HepG2 (cell line): ENCODE measurements at regions not wholly inside any gene's neighbourhood (a gene's known extent, or its start where the extent isn't known, plus 50 kb on each side); places are given as distances from the start of the nearest gene placed in this dataset.

Experiments used
- KLF9 ChIP-seq: IDR thresholded peaks from 2 replicates; pipeline ENCODE4 v1.6.1; 2016; ENCODE audit warnings: low read depth
- PITX1 ChIP-seq: sonication (generic); formaldehyde crosslinking; IDR thresholded peaks from 2 replicates; pipeline ENCODE4 v1.5.1; 2020; ENCODE audit warnings: mild to moderate bottlenecking, missing genetic modification reagents
- TOE1 ChIP-seq: sonication (generic); formaldehyde crosslinking; IDR thresholded peaks from 2 replicates; pipeline ENCODE4 v1.4.0; 2020; ENCODE audit warnings: mild to moderate bottlenecking, missing genetic modification reagents
- ZNF121 ChIP-seq: sonication (generic); formaldehyde crosslinking; IDR thresholded peaks from 2 replicates; pipeline ENCODE4 v1.5.0; 2020; ENCODE audit warnings: mild to moderate bottlenecking, missing genetic modification reagents
- TF ChIP-seq, protein P1 (sequence below): sonication (generic); formaldehyde crosslinking; IDR thresholded peaks from 2 replicates; pipeline ENCODE4 v1.4.0; 2020; ENCODE audit warnings: missing genetic modification reagents, borderline replicate concordance

DNA sequence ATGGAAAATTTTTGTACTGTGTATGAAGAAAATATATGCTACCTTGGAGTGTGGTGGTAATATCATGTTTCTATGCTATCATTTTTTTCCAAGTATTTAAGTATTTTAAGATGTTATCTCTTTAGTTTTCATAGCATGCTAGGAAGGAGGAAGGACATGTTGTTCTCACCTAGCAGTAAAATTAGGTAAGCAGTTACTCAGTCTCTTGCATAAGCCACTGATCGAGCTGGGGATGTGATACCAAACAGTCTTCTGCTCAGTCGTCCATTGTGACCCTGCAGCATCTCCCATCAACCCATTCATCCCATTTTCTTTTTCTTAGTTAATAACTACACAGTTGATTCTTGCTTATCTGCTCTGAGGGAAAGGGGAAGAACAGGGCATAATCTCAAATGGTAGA lies 130.6 kb downstream of the KLF5 start:
- TF ChIP-seq, protein P1, sequence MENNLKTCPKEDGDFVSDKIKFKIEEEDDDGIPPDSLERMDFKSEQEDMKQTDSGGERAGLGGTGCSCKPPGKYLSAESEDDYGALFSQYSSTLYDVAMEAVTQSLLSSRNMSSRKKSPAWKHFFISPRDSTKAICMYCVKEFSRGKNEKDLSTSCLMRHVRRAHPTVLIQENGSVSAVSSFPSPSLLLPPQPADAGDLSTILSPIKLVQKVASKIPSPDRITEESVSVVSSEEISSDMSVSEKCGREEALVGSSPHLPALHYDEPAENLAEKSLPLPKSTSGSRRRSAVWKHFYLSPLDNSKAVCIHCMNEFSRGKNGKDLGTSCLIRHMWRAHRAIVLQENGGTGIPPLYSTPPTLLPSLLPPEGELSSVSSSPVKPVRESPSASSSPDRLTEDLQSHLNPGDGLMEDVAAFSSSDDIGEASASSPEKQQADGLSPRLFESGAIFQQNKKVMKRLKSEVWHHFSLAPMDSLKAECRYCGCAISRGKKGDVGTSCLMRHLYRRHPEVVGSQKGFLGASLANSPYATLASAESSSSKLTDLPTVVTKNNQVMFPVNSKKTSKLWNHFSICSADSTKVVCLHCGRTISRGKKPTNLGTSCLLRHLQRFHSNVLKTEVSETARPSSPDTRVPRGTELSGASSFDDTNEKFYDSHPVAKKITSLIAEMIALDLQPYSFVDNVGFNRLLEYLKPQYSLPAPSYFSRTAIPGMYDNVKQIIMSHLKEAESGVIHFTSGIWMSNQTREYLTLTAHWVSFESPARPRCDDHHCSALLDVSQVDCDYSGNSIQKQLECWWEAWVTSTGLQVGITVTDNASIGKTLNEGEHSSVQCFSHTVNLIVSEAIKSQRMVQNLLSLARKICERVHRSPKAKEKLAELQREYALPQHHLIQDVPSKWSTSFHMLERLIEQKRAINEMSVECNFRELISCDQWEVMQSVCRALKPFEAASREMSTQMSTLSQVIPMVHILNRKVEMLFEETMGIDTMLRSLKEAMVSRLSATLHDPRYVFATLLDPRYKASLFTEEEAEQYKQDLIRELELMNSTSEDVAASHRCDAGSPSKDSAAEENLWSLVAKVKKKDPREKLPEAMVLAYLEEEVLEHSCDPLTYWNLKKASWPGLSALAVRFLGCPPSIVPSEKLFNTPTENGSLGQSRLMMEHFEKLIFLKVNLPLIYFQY (CRISPR knock-in tag), result no peak
- TF ChIP-seq PITX1 (CRISPR knock-in tag), result no peak
- no peak for TF ChIP-seq TOE1 (CRISPR knock-in tag)
- no peak for TF ChIP-seq ZNF121 (CRISPR knock-in tag)
- no peak for TF ChIP-seq KLF9 (CRISPR knock-in tag)
